Stomach (tissue), 4 donors: ENCODE measurements at regions not wholly inside any gene's neighbourhood (a gene's known extent, or its start where the extent isn't known, plus 50 kb on each side); places are given as distances from the start of the nearest gene placed in this dataset.

Source experiments
- CTCF ChIP-seq, 7 experiments: fragments of 450-650 bp in 4 of 7; fragments of 200-600 bp in 3 of 7; sonication (generic) in 3 of 7; IDR thresholded peaks; one replicate each; pipeline ENCODE4 v1.5.1; 2016 to 2019; ENCODE audit warnings: antibody characterized with exemption in 7 of 7, control low read depth in 2 of 7, mild to moderate bottlenecking in 1 of 7
- POLR2A ChIP-seq, 4 donors: fragments of 450-650 bp; IDR thresholded peaks; one replicate each; pipeline ENCODE4 v1.6.1; 2016; ENCODE audit warnings: antibody characterized with exemption in 4 of 4, control low read depth in 2 of 4, mild to moderate bottlenecking in 1 of 4, moderate library complexity in 1 of 4
- POLR2AphosphoS5 ChIP-seq, 3 donors: sonication (generic); formaldehyde crosslinking; IDR thresholded peaks; one replicate each; pipeline ENCODE4 v1.6.1; 2016; ENCODE audit warnings: antibody characterized with exemption in 3 of 3

- TF ChIP-seq CTCF (IDR thresholded peaks at IDR 0.05) (no peak), POLR2A (IDR thresholded peaks at IDR 0.05) (no peak), POLR2AphosphoS5 (IDR thresholded peaks at IDR 0.05) (no peak)
Observed at GRCh38 chr1:228998179-228998578, 262.9 kb downstream of the RHOU start.
